IMR-90 (cell line): ENCODE measurements at regions not wholly inside any gene's neighbourhood (a gene's known extent, or its start where the extent isn't known, plus 50 kb on each side); places are given as distances from the start of the nearest gene placed in this dataset.

ENCODE experiments used
- ATAC-seq: fragments of 200-7000 bp; cut with Tn5 transposase; 2 replicates; pipeline ENCODE4 v1.9.1; 2020; ENCODE audit warnings: low read depth, mild to moderate bottlenecking, moderate library complexity
- BruUV-seq: library from RNA; stranded (reverse); fragments of 400-500 nt; replicated peaks from 2 replicates; lab custom pipeline; 2021; lab: Mats Ljungman, UMichigan
- CTCF ChIA-PET: fragments of 300-600 bp; formaldehyde crosslinking; extraction: SDS; loops from one replicate; lab custom pipeline; 2021; ENCODE audit warnings: antibody characterized with exemption; lab: Yijun Ruan, JAX
- POLR2A ChIA-PET: fragments of 300-600 bp; sonication (Branson Sonifier 250); formaldehyde crosslinking; loops from one replicate; lab custom pipeline; 2022; ENCODE audit warnings: antibody characterized with exemption; ENCODE audit not compliant: unreplicated experiment; lab: Charles Lee
- DNase-seq: peaks from one replicate; pipeline ENCODE4 v3.0.0; 2013
- H2AFZ ChIP-seq: replicated peaks from 2 replicates; pipeline ENCODE3; 2013; ENCODE audit warnings: low read length, mild to moderate bottlenecking; ENCODE audit not compliant: poor library complexity
- H2AK5ac ChIP-seq: 2 replicates; pipeline ENCODE4 v1.6.1; 2013; ENCODE audit warnings: low read depth, low read length, inconsistent platforms
- H2AK9ac ChIP-seq: replicated peaks from 2 replicates; pipeline ENCODE3; 2013; ENCODE audit warnings: mild to moderate bottlenecking, low read depth, low read length, moderate library complexity; ENCODE audit not compliant: poor library complexity
- H2BK120ac ChIP-seq: 2 replicates; pipeline ENCODE4 v1.6.1; 2013; ENCODE audit warnings: low read depth, low read length, inconsistent platforms
- H2BK15ac ChIP-seq: 3 replicates; pipeline ENCODE4 v1.6.1; 2013; ENCODE audit warnings: low read depth, low read length, inconsistent platforms
- H2BK20ac ChIP-seq: 2 replicates; pipeline ENCODE4 v1.6.1; 2013; ENCODE audit warnings: low read depth, mild to moderate bottlenecking, inconsistent platforms, low read length, moderate library complexity
- H2BK5ac ChIP-seq: 2 replicates; pipeline ENCODE4 v1.6.1; 2013; ENCODE audit warnings: mild to moderate bottlenecking, low read depth, low read length, inconsistent platforms; ENCODE audit not compliant: poor library complexity, severe bottlenecking
- H3K14ac ChIP-seq: replicated peaks from 2 replicates; pipeline ENCODE4 v1.6.1; 2013; ENCODE audit warnings: low read depth, low read length, inconsistent platforms
- H3K18ac ChIP-seq: 2 replicates; pipeline ENCODE4 v1.6.1; 2013; ENCODE audit warnings: low read depth, low read length, control low read depth
- H3K23ac ChIP-seq: 2 replicates; pipeline ENCODE4 v1.6.1; 2013; ENCODE audit warnings: low read depth, low read length, inconsistent platforms
- H3K27ac ChIP-seq: 2 replicates; pipeline ENCODE4 v1.5.1; 2013; ENCODE audit warnings: mild to moderate bottlenecking, control low read depth, low read length; ENCODE audit not compliant: insufficient read depth
- H3K27me3 ChIP-seq: 2 replicates; pipeline ENCODE4 v1.6.1; 2013; ENCODE audit warnings: low read length; ENCODE audit not compliant: control insufficient read depth, insufficient read depth
- H3K36me3 ChIP-seq: 2 replicates; pipeline ENCODE4 v1.6.1; 2013; ENCODE audit warnings: low read length, mixed read lengths; ENCODE audit not compliant: control insufficient read depth, insufficient read depth
- H3K4ac ChIP-seq: 2 replicates; pipeline ENCODE4 v1.6.1; 2013; ENCODE audit warnings: low read depth, low read length, inconsistent platforms
- H3K4me1 ChIP-seq: 2 replicates; pipeline ENCODE4 v1.6.1; 2013; ENCODE audit warnings: low read length, mixed read lengths; ENCODE audit not compliant: control insufficient read depth, insufficient read depth
- H3K4me2 ChIP-seq: 2 replicates; pipeline ENCODE4 v1.6.1; 2013; ENCODE audit warnings: low read depth, mild to moderate bottlenecking, control low read depth, low read length, moderate library complexity
- H3K4me3 ChIP-seq: 2 replicates; pipeline ENCODE4 v1.5.1; 2013; ENCODE audit warnings: low read depth, mild to moderate bottlenecking, control low read depth, low read length, moderate library complexity; ENCODE audit not compliant: insufficient read depth
- H3K56ac ChIP-seq: 2 replicates; pipeline ENCODE4 v1.6.1; 2013; ENCODE audit warnings: low read length, inconsistent platforms; ENCODE audit not compliant: insufficient read depth; ENCODE audit errors: extremely low read depth
- H3K79me1 ChIP-seq, 2 experiments: 2 replicates each; pipeline ENCODE4 v1.6.1; 2013; ENCODE audit warnings: low read length in 2 of 2, inconsistent platforms in 1 of 2, low read depth in 1 of 2
- H3K9ac ChIP-seq: 2 replicates; pipeline ENCODE4 v1.6.1; 2013; ENCODE audit warnings: low read depth, low read length, control low read depth
- H3K9me1 ChIP-seq: 2 replicates; pipeline ENCODE4 v1.6.1; 2013; ENCODE audit warnings: low read length, inconsistent platforms; ENCODE audit not compliant: insufficient read depth
- H3K9me3 ChIP-seq: 2 replicates; pipeline ENCODE4 v1.6.1; 2013; ENCODE audit warnings: low read length; ENCODE audit not compliant: control insufficient read depth, insufficient read depth
- H4K20me1 ChIP-seq: 2 replicates; pipeline ENCODE4 v1.6.1; 2013; ENCODE audit warnings: low read length, inconsistent platforms; ENCODE audit not compliant: insufficient read depth
- H4K5ac ChIP-seq: 2 replicates; pipeline ENCODE4 v1.6.1; 2013; ENCODE audit warnings: mild to moderate bottlenecking, low read depth, low read length, control low read depth
- H4K8ac ChIP-seq, 2 experiments: 2 replicates each; pipeline ENCODE4 v1.6.1; 2013; ENCODE audit warnings: low read depth in 2 of 2, low read length in 2 of 2, control low read depth in 1 of 2, inconsistent platforms in 1 of 2
- H4K91ac ChIP-seq: 2 replicates; pipeline ENCODE4 v1.6.1; 2013; ENCODE audit warnings: low read depth, low read length, inconsistent platforms; ENCODE audit not compliant: insufficient read depth
- BHLHE40 ChIP-seq: fragments of 150-350 bp; IDR thresholded peaks from 2 replicates; pipeline ENCODE4 v1.6.1; 2016; ENCODE audit warnings: mild to moderate bottlenecking, low read depth, low read length
- CEBPB ChIP-seq: IDR thresholded peaks from 2 replicates; pipeline ENCODE4 v1.6.1; 2012; ENCODE audit warnings: low read depth, low read length, improper control_type of control experiment
- CHD1 ChIP-seq: IDR thresholded peaks from 2 replicates; pipeline ENCODE4 v1.6.1; 2012; ENCODE audit warnings: low read depth, low read length, improper control_type of control experiment
- ELK1 ChIP-seq: fragments of 150-350 bp; IDR thresholded peaks from 2 replicates; pipeline ENCODE4 v1.6.1; 2016; ENCODE audit warnings: low read depth, mild to moderate bottlenecking, low read length, moderate library complexity, borderline replicate concordance
- FOS ChIP-seq: fragments of 150-350 bp; IDR thresholded peaks from 2 replicates; pipeline ENCODE4 v1.6.1; 2016; ENCODE audit warnings: low read depth, low read length
- MAFK ChIP-seq: IDR thresholded peaks from 2 replicates; pipeline ENCODE4 v1.6.1; 2012; ENCODE audit warnings: low read depth, low read length, improper control_type of control experiment
- MAZ ChIP-seq: IDR thresholded peaks from 2 replicates; pipeline ENCODE4 v1.6.1; 2012; ENCODE audit warnings: low read depth, mild to moderate bottlenecking, low read length, improper control_type of control experiment, moderate library complexity, borderline replicate concordance
- MXI1 ChIP-seq: IDR thresholded peaks from 2 replicates; pipeline ENCODE4 v1.6.1; 2012; ENCODE audit warnings: low read depth, mild to moderate bottlenecking, low read length, moderate library complexity, borderline replicate concordance
- NFE2L2 ChIP-seq: fragments of 150-350 bp; IDR thresholded peaks from 2 replicates; pipeline ENCODE4 v1.6.1; 2016; ENCODE audit warnings: low read depth, mild to moderate bottlenecking, low read length
- RAD21 ChIP-seq: IDR thresholded peaks from 2 replicates; pipeline ENCODE4 v1.6.1; 2012; ENCODE audit warnings: low read length, improper control_type of control experiment
- RFX5 ChIP-seq: IDR thresholded peaks from 2 replicates; pipeline ENCODE4 v1.8.0; 2012; ENCODE audit warnings: low read depth, mild to moderate bottlenecking, low read length, moderate library complexity
- WGBS, 2 experiments: methylation state at CpG; one replicate each; pipeline versions ENCODE4 v1.1.5 to v1.1.7; 2013; ENCODE audit warnings: missing lambda C conversion rate in 2 of 2; ENCODE audit not compliant: insufficient read length in 1 of 2; ENCODE audit errors: extremely low coverage in 2 of 2; 5-methylcytosine and 5-hydroxymethylcytosine counted together
- dilution Hi-C: fragments of 300-500 bp; cut with HindIII; formaldehyde crosslinking; loops from one replicate; pipeline ENCODE4 v1.14.3; 2018; ENCODE audit warnings: low sequenced_read_pairs; ENCODE audit not compliant: unreplicated experiment
- in situ Hi-C: fragments of 300-500 bp; cut with MboI; formaldehyde crosslinking; loops from 3 replicates; pipeline ENCODE4 v1.14.3; 2019; ENCODE audit warnings: low sequenced_read_pairs, inconsistent platforms, mixed read lengths
- intact Hi-C: fragments of 100-400 bp; cut with micrococcal nuclease; formaldehyde crosslinking; loops from 2 replicates; pipeline ENCODE4 v1.10.0; 2022
- TF ChIP-seq, protein P1 (sequence below): conservative IDR thresholded peaks from 2 replicates; pipeline ENCODE4 v1.5.1; 2012; ENCODE audit warnings: mild to moderate bottlenecking, low read depth, low read length, improper control_type of control experiment
- TF ChIP-seq, protein P2 (sequence below): fragments of 150-350 bp; IDR thresholded peaks from 2 replicates; pipeline ENCODE4 v1.6.1; 2017; ENCODE audit warnings: mild to moderate bottlenecking, antibody characterized with exemption, low read length, low read depth

DNA sequence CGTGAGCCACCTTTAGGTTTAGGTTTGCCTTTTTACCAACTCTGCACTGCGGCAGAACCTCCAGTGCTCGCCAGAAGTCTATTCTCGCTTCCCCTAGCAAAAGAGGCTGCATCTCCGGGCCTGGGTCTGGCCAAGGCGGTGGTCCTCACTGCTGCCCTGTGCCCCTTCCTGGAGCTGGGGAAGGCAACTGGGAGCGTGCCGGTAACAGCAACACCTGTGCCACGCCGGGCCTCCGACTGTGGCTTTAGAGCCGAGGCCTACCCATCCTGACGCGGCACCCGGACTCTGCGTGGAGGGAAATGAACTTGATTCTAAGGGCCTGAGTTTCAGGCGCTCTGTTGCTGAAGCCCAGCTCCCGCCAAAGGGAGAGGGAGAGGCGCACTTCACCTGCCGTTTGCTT, 82.4 kb upstream of the SPATA31C2 start:
- Histone ChIP-seq H2BK120ac (no peak overlapping the region), H3K4me2 (no peak overlapping the region), H2AK5ac (no peak overlapping the region), H3K14ac (no peak overlapping the region), H3K9ac (no peak overlapping the region), H3K56ac (no peak overlapping the region), H2BK15ac (no peak overlapping the region), H3K4me3 (no peak overlapping the region), H2AFZ (no peak overlapping the region), H2AK9ac (no peak overlapping the region), H3K4me1 (no peaks in the 10 kb centered on the region), H3K27ac (no peak overlapping the region), H4K20me1 (no peaks in the 10 kb centered on the region), H4K8ac (no peak overlapping the region), H3K18ac (no peak overlapping the region), H4K5ac (no peak overlapping the region), H3K9me1 (no peaks in the 10 kb centered on the region), H2BK20ac (no peak overlapping the region), H3K27me3 (no peaks in the 10 kb centered on the region), H3K9me3 (no peaks in the 10 kb centered on the region), H2BK5ac (no peak overlapping the region), H3K36me3 (no peaks in the 10 kb centered on the region), H4K91ac (no peak overlapping the region), H3K4ac (no peak overlapping the region), H3K23ac (no peak overlapping the region), H3K79me1 (no peaks in the 10 kb centered on the region)
- ChIA-PET POLR2A (no interaction called here), CTCF (no interaction called here)
- no TSS peak for BruUV-seq
- no peak for ATAC-seq
- in situ Hi-C loops (no loop called here), dilution Hi-C loops (no loop called here), intact Hi-C loops (no loop called here)
- no peak for TF ChIP-seq MAZ
- TF ChIP-seq CHD1: no peak
- no peak for TF ChIP-seq NFE2L2
- TF ChIP-seq RAD21: no peak
- TF ChIP-seq CEBPB: no peak
- TF ChIP-seq, protein P1, sequence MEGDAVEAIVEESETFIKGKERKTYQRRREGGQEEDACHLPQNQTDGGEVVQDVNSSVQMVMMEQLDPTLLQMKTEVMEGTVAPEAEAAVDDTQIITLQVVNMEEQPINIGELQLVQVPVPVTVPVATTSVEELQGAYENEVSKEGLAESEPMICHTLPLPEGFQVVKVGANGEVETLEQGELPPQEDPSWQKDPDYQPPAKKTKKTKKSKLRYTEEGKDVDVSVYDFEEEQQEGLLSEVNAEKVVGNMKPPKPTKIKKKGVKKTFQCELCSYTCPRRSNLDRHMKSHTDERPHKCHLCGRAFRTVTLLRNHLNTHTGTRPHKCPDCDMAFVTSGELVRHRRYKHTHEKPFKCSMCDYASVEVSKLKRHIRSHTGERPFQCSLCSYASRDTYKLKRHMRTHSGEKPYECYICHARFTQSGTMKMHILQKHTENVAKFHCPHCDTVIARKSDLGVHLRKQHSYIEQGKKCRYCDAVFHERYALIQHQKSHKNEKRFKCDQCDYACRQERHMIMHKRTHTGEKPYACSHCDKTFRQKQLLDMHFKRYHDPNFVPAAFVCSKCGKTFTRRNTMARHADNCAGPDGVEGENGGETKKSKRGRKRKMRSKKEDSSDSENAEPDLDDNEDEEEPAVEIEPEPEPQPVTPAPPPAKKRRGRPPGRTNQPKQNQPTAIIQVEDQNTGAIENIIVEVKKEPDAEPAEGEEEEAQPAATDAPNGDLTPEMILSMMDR: no peak
- no peak for TF ChIP-seq BHLHE40
- no peak for TF ChIP-seq MAFK
- no peak for TF ChIP-seq ELK1
- TF ChIP-seq FOS: no peak
- TF ChIP-seq, protein P2, sequence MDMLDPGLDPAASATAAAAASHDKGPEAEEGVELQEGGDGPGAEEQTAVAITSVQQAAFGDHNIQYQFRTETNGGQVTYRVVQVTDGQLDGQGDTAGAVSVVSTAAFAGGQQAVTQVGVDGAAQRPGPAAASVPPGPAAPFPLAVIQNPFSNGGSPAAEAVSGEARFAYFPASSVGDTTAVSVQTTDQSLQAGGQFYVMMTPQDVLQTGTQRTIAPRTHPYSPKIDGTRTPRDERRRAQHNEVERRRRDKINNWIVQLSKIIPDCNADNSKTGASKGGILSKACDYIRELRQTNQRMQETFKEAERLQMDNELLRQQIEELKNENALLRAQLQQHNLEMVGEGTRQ: no peak
- no peak for TF ChIP-seq RFX5
- TF ChIP-seq MXI1: no peak
- no peak for DNase-seq
- 85% methylated on average over 8 of the region's 20 CpGs; no CpG with 5 or more reads in 1 of the 2 experiments for WGBS, 2 experiments
